ENCODE measurements at regions not wholly inside any gene's neighbourhood (a gene's known extent, or its start where the extent isn't known, plus 50 kb on each side); places are given as distances from the start of the nearest gene placed in this dataset.

- peaks cover 13% of the 10 kb centered on the region for H3K27me3 ChIP-seq (ENCODE audit: insufficient read depth, insufficient read length)
- H3K36me3 ChIP-seq (ENCODE audit: insufficient read depth, insufficient read length, low read length), result no peaks in the 10 kb centered on the region
- H3K9ac ChIP-seq (ENCODE audit: insufficient read length, low read depth), result no peak overlapping the region
- H3K4me3 ChIP-seq (ENCODE audit: insufficient read length, low read depth), result no peak overlapping the region
- TF ChIP-seq SUZ12 (IDR thresholded peaks at IDR 0.05; ENCODE audit: extremely low read depth, insufficient read depth, insufficient read length) (no peak), ZNF274 (IDR thresholded peaks at IDR 0.05; ENCODE audit: low read depth, low read length) (no peak), YY1 (IDR thresholded peaks at IDR 0.05; ENCODE audit: insufficient read depth, insufficient read length) (no peak)
- H3K9me3 ChIP-seq (ENCODE audit: insufficient read depth, low read length), result no peaks in the 10 kb centered on the region
- peaks cover 11% of the 10 kb centered on the region for H3K4me1 ChIP-seq (ENCODE audit: insufficient read depth, insufficient read length)
- no peak for DNase-seq (ENCODE audit: low read depth, low spot score)
Measured at GRCh38 chr9:89666364-89666763, 61.6 kb downstream of the GADD45G start.

DNA sequence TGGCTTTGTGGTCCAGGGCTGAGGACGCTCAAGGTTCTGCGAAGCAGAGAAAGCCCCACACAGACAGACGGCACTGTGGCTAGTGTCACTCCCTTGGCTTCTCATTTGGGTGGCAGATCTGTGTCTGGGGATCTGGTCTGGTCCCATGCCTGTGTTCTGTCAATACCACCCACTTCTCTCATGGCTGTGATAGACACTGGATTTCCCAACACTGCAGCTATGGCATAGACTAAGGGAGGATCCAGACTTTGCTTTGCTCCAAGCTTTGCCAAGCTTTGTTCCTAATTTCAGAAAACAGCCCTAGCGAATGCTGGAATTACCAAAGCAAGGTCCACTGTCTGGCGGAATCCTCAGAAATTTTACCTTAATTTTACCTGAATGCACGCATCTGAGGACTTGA lies 62.1 kb downstream of the GADD45G start:
- Histone ChIP-seq H3K27me3 (ENCODE audit: insufficient read depth, insufficient read length) (peaks cover 13% of the 10 kb centered on the region), H3K36me3 (ENCODE audit: insufficient read depth, insufficient read length, low read length) (no peaks in the 10 kb centered on the region), H3K4me3 (ENCODE audit: insufficient read length, low read depth) (no peak overlapping the region), H3K9me3 (ENCODE audit: insufficient read depth, low read length) (no peaks in the 10 kb centered on the region), H3K9ac (ENCODE audit: insufficient read length, low read depth) (no peak overlapping the region), H3K4me1 (ENCODE audit: insufficient read depth, insufficient read length) (peaks cover 7% of the 10 kb centered on the region)
- DNase-seq (ENCODE audit: low read depth, low spot score), result no peak
- TF ChIP-seq YY1 (IDR thresholded peaks at IDR 0.05; ENCODE audit: insufficient read depth, insufficient read length), result no peak
- no peak for TF ChIP-seq ZNF274 (IDR thresholded peaks at IDR 0.05; ENCODE audit: low read depth, low read length)
- no peak for TF ChIP-seq SUZ12 (IDR thresholded peaks at IDR 0.05; ENCODE audit: extremely low read depth, insufficient read depth, insufficient read length)

DNA sequence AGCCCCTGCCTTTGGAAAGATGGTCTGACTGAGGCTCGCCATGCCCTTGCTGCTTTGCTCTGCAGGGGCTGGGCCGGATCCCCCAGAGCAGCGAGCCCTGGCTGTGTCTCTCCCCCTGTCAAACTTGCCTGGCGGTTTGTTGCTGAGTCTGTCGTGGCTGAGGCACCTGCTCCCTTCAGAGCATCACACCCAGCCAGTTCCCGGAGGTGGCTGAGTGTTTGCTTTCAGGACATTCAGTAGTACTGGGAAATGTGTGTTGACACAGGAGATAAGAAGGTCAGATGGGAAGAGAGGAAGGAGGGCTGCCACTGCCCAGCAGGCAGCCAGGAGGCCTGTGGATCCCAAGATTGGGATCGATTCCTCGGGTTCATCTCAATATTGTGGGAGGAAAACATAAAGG lies 62.9 kb downstream of the GADD45G start:
- H3K4me1 ChIP-seq (ENCODE audit: insufficient read depth, insufficient read length), result peaks cover 3% of the 10 kb centered on the region
- no peak for TF ChIP-seq YY1 (IDR thresholded peaks at IDR 0.05; ENCODE audit: insufficient read depth, insufficient read length)
- no peak for TF ChIP-seq SUZ12 (IDR thresholded peaks at IDR 0.05; ENCODE audit: extremely low read depth, insufficient read depth, insufficient read length)
- no peak for TF ChIP-seq ZNF274 (IDR thresholded peaks at IDR 0.05; ENCODE audit: low read depth, low read length)

DNA sequence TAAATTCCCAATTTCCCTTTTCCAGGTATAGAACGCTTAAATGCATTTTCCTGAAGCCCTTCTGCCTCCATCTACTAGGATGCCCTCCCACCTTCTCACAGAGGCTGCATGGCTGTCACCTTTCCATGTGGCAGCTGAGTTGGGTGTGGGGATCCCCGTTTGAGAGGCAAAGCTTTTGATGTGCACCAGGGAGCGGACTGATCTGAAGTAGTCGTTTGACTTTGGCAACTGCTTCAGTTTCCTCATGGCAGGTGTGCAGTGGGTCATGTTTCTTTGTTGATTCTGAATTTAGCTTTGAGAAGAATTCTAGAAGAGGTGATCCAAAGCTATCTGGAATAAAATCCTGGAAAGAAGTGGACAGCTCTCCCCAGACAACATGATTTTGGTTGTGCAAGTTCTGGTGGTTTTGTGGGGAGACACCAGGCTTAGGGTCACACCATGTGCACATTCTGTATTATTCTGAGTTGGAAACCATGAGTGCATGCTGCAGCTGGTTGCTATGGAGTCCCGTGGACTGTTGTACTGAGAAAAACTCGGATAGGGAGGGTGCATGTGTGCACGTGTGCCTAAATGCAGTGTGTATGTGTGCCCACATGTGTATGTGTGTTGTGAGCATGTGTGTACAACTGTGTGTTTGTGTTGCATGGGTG lies 63.5 kb downstream of the GADD45G start:
- Histone ChIP-seq H3K4me1 (ENCODE audit: insufficient read depth, insufficient read length) (no peaks in the 10 kb centered on the region), H3K27me3 (ENCODE audit: insufficient read depth, insufficient read length) (peaks cover 13% of the 10 kb centered on the region), H3K9me3 (ENCODE audit: insufficient read depth, low read length) (no peaks in the 10 kb centered on the region), H3K4me3 (ENCODE audit: insufficient read length, low read depth) (no peak overlapping the region), H3K36me3 (ENCODE audit: insufficient read depth, insufficient read length, low read length) (no peaks in the 10 kb centered on the region), H3K9ac (ENCODE audit: insufficient read length, low read depth) (no peak overlapping the region)
- TF ChIP-seq SUZ12 (IDR thresholded peaks at IDR 0.05; ENCODE audit: extremely low read depth, insufficient read depth, insufficient read length) (no peak), ZNF274 (IDR thresholded peaks at IDR 0.05; ENCODE audit: low read depth, low read length) (no peak)
- no peak for DNase-seq (ENCODE audit: low read depth, low spot score)

More for the DNA sequence above, 62.9 kb downstream of the GADD45G start:
- no peak for DNase-seq (ENCODE audit: low read depth, low spot score)
- H3K9me3 ChIP-seq (ENCODE audit: insufficient read depth, low read length), result no peaks in the 10 kb centered on the region
- no peak overlapping the region for H3K9ac ChIP-seq (ENCODE audit: insufficient read length, low read depth)
- peaks cover 13% of the 10 kb centered on the region for H3K27me3 ChIP-seq (ENCODE audit: insufficient read depth, insufficient read length)
- H3K36me3 ChIP-seq (ENCODE audit: insufficient read depth, insufficient read length, low read length), result no peaks in the 10 kb centered on the region
- H3K4me3 ChIP-seq (ENCODE audit: insufficient read length, low read depth), result no peak overlapping the region

DNA sequence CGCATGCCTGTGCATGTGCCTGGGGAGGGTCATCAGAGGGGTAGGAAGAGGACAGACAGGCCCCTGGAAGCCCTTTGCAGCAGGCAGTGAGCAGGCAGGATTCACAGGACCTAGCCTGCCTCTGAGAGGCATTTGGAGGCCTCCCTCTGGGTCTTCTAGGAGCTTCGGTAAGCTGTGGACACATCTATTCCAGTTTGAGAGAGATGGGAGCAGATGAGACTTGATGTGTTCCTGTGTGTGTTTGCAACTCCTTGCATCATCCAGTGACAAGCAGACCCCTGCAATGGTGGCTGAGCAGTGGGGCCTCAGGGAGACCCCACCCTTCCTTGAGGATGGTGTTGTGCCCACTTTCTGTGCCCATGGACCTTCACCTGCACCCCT lies 64.0 kb downstream of the GADD45G start:
- Histone ChIP-seq H3K4me3 (ENCODE audit: insufficient read length, low read depth) (no peak overlapping the region), H3K9ac (ENCODE audit: insufficient read length, low read depth) (no peak overlapping the region), H3K4me1 (ENCODE audit: insufficient read depth, insufficient read length) (no peaks in the 10 kb centered on the region), H3K36me3 (ENCODE audit: insufficient read depth, insufficient read length, low read length) (no peaks in the 10 kb centered on the region), H3K27me3 (ENCODE audit: insufficient read depth, insufficient read length) (peaks cover 13% of the 10 kb centered on the region), H3K9me3 (ENCODE audit: insufficient read depth, low read length) (no peaks in the 10 kb centered on the region)
- TF ChIP-seq SUZ12 (IDR thresholded peaks at IDR 0.05; ENCODE audit: extremely low read depth, insufficient read depth, insufficient read length) (no peak), ZNF274 (IDR thresholded peaks at IDR 0.05; ENCODE audit: low read depth, low read length) (no peak), YY1 (IDR thresholded peaks at IDR 0.05; ENCODE audit: insufficient read depth, insufficient read length) (no peak)
- no peak for DNase-seq (ENCODE audit: low read depth, low spot score)

DNA sequence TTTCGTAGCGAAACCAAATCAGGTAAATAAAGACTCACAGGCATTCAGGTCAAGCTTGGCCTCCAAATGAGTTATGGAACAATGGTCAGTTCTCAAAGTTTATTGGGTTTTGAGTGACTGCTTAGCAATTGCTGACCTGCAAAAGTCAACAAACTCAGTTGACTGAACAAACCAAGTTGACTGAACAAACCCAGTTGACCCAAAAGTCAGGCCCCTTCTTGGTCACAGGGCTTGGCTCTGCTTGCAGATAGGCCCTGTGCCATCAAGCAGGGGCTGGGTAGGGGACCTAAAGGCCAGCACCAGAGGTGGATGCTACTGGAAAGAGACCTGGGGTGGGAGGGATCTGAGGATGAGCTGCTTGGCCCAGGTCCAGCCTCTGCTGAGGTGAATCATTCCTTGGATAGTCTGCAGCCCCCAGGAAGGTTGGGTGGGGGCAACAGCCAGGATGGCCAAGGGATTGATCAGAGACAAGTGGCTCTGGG lies 64.6 kb downstream of the GADD45G start:
- DNase-seq (ENCODE audit: low read depth, low spot score), result no peak
- no peak overlapping the region for H3K9ac ChIP-seq (ENCODE audit: insufficient read length, low read depth)
- TF ChIP-seq YY1 (IDR thresholded peaks at IDR 0.05; ENCODE audit: insufficient read depth, insufficient read length) (no peak), ZNF274 (IDR thresholded peaks at IDR 0.05; ENCODE audit: low read depth, low read length) (no peak), SUZ12 (IDR thresholded peaks at IDR 0.05; ENCODE audit: extremely low read depth, insufficient read depth, insufficient read length) (no peak)
- H3K4me1 ChIP-seq (ENCODE audit: insufficient read depth, insufficient read length), result peaks cover 2% of the 10 kb centered on the region
- no peak overlapping the region for H3K4me3 ChIP-seq (ENCODE audit: insufficient read length, low read depth)
- no peaks in the 10 kb centered on the region for H3K9me3 ChIP-seq (ENCODE audit: insufficient read depth, low read length)
- no peaks in the 10 kb centered on the region for H3K36me3 ChIP-seq (ENCODE audit: insufficient read depth, insufficient read length, low read length)
- peaks cover 11% of the 10 kb centered on the region for H3K27me3 ChIP-seq (ENCODE audit: insufficient read depth, insufficient read length)

GRCh38 chr9:89670114-89670513 lies 65.3 kb downstream of the GADD45G start:
- no peak for TF ChIP-seq YY1 (IDR thresholded peaks at IDR 0.05; ENCODE audit: insufficient read depth, insufficient read length)
- no peak for TF ChIP-seq ZNF274 (IDR thresholded peaks at IDR 0.05; ENCODE audit: low read depth, low read length)
- no peak for TF ChIP-seq SUZ12 (IDR thresholded peaks at IDR 0.05; ENCODE audit: extremely low read depth, insufficient read depth, insufficient read length)
- Histone ChIP-seq H3K9ac (ENCODE audit: insufficient read length, low read depth) (no peak overlapping the region), H3K27me3 (ENCODE audit: insufficient read depth, insufficient read length) (peaks cover 11% of the 10 kb centered on the region)

More at GRCh38 chr9:89670114-89670513, 65.3 kb downstream of the GADD45G start:
- H3K36me3 ChIP-seq (ENCODE audit: insufficient read depth, insufficient read length, low read length), result no peaks in the 10 kb centered on the region
- DNase-seq (ENCODE audit: low read depth, low spot score), result no peak
- peaks cover 6% of the 10 kb centered on the region for H3K4me1 ChIP-seq (ENCODE audit: insufficient read depth, insufficient read length)
- H3K9me3 ChIP-seq (ENCODE audit: insufficient read depth, low read length), result no peaks in the 10 kb centered on the region
- no peak overlapping the region for H3K4me3 ChIP-seq (ENCODE audit: insufficient read length, low read depth)
